Right ventricle myocardium superior (tissue), 1 donor: ENCODE measurements at regions not wholly inside any gene's neighbourhood (a gene's known extent, or its start where the extent isn't known, plus 50 kb on each side); places are given as distances from the start of the nearest gene placed in this dataset.
"Not testable (repeated sequence)": the region's sequence is repeated elsewhere in the genome, so short reads cannot be mapped to it uniquely, and the experiment has no call there.

Source experiments
- ATAC-seq: fragments of 200-7000 bp; cut with Tn5 transposase; one replicate; pipeline ENCODE4 v1.9.1; 2020; ENCODE audit warnings: mild to moderate bottlenecking; ENCODE audit not compliant: poor library complexity
- DNase-seq: peaks from one replicate; pipeline ENCODE4 v3.0.0-alpha.2; 2020
- intact Hi-C: fragments of 100-400 bp; cut with DNase I; formaldehyde crosslinking; loops from one replicate; pipeline ENCODE4 v1.11.2; 2022
- donor health status: DM: no; HTN: yes; CAD: no; lungs with severe emphysema.

- ATAC-seq (no peak), DNase-seq (no peak)
- intact Hi-C loops, result no loop called here
These were observed 303.5 kb upstream of the ST8SIA4 start for GRCh38 chr5:101206534-101206933.

DNA sequence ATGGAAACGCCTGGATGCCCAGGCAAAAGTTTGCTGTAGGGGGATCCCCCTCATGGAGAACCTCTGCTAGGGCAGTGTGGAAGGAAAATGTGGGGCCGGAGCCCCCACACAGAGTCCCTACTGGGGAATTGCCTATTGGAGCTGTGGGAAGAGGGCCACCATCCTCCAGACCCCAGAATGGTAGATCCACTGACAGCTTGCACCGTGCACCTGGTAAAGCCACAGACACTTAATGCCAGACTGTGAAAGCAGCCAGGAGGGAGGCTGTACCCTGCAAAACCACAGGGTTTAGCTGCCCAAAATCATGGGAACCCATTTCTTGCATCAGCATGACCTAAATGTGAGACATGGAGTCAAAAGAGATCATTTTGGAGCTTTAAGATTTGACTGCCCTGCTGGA lies 302.0 kb upstream of the ST8SIA4 start:
- intact Hi-C loops, ATAC-seq, DNase-seq: not testable (repeated sequence)

DNA sequence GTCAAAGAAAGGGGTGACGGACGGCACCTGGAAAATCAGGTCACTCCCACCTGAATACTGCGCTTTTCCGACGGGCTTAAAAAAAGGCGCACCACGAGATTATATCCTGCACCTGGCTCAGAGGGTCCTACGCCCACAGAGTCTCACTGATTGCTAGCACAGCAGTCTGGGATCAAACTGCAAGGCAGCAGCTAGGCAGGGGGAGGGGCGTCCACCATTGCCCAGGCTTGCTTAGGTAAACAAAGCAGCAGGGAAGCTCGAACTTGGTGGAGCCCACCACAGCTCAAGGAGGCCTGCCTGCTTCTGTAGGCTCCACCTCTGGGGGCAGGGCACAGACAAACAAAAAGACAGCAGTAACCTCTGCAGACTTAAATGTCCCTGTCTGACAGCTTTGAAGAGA lies 277.3 kb upstream of the ST8SIA4 start:
- DNase-seq, ATAC-seq, intact Hi-C loops: not testable (repeated sequence)

DNA sequence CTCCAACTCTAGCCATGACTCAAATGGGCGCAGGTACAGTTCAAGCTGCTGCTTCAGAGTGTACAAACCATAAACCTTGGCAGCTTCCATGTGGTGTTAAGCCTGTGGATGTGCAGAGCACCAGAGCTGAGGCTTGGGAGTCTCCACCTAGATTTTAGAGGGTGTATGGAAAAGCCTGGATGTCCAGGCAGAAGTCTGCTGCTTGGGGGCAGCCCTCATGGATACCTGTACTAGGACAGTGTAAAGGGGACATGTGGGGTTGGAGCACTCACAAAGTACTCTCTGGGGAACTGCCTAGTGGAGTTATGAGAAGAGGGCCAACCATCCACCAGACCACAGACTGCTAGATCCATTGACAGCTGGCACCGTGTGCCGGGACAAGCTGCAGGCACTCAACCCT lies 273.5 kb upstream of the ST8SIA4 start:
- DNase-seq, result no peak
- no peak for ATAC-seq
- intact Hi-C loops, result no loop called here

DNA sequence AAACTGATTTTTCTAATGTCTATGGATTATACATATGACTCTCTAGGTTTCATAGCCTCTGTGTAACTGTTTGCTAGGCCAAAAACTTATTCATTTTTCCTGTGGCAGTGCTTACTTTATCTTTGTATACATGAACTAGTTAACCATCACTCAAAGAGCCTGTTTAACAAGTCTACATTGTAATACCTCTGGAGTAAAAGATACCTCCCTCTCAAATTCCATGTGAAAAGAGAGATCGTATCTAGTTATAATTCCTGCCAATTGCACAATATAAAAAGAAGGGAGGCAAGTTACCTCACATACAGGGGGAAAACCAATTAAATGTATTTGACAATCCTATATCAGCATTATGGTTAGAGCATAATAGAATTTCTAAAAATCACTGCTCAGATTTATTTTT lies 271.9 kb upstream of the ST8SIA4 start:
- intact Hi-C loops, result no loop called here
- DNase-seq (no peak), ATAC-seq (no peak)

- ATAC-seq, result no peak
These were observed 260.0 kb upstream of the ST8SIA4 start for GRCh38 chr5:101163088-101163487.

DNA sequence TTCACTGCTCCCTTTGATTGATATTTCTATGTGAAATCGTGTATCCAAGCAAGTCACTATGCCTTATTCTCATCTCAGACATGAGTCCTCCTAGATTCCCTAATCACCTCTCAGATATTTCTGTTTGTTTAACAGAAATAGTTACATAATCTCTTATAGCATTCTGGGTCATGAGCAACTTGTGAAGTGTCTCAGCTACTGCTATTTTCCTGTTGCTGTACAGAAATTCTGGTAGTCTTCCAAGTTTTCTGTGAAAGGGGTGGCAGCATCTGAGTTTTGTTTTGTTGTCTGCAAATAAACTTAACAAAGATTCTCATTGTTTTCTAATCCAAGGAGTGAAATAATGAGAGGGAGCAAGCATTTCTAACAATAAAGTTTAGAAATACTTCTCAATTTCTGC lies 256.9 kb upstream of the ST8SIA4 start:
- intact Hi-C loops, result no loop called here
- ATAC-seq (no peak), DNase-seq (no peak)

More at GRCh38 chr5:101163088-101163487, 260.0 kb upstream of the ST8SIA4 start:
- intact Hi-C loops, result no loop called here
- DNase-seq, result no peak

DNA sequence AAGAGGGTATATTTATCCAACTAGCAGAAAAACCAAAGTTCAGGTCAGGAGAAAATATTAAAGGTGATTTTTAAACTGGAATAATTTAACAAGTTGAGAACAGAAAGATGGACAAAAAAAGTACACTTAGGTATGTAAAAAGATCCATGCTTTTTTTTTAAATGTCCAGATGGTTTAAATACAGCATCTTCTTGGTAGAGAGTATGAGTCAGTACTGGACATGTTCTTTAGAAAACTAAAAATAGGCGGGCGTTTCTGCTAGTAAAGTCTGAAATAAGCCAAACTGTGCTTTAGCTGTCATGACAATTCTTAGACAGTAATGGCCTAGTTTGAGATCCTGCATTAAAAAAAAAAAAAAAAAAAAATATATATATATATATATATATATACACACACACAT lies 255.9 kb upstream of the ST8SIA4 start:
- ATAC-seq, result no peak
- intact Hi-C loops, result no loop called here
- DNase-seq, result no peak

DNA sequence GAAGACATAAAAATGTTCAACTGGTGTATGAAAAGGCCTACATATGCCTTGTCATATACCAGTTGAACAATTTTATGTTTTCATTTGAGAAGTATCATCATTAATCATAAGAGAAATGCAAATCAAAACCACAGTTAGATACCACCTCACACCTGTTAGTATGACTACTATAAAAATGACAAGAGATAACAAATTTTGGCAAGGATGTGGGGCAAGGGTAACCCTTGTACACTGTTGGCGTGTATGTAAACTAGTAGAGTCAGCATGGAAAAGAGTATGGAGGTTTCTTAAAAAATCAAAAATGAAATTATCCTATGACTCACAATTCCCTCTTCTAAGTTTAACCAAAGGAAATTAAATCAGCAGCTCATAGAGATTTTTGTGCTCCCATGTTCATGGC lies 250.4 kb upstream of the ST8SIA4 start:
- ATAC-seq (no peak), DNase-seq (no peak)
- intact Hi-C loops, result no loop called here

- intact Hi-C loops, result no loop called here
- no peak for ATAC-seq
- DNase-seq, result no peak
These were observed 240.4 kb upstream of the ST8SIA4 start for GRCh38 chr5:101143526-101143925.

DNA sequence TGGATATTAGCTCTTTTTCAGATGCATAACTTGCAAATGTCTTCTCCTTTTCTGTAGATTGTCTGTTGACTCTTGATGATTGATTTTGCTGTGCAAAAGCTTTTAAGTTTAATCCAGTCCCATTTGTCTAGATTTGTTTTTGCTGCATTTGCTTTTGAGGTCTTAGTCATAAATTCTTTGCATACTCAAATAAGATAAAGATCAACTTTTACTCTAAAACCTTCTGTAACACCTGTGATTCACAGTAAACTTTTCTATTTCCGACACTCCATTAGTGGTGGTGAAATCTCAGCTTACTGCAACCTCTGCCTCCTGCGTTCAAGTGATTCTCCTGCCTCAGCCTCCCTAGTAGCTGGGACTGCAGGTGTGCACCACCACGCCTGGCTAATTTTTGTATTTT lies 239.0 kb upstream of the ST8SIA4 start:
- intact Hi-C loops, result no loop called here
- DNase-seq, result no peak
- ATAC-seq, result no peak

DNA sequence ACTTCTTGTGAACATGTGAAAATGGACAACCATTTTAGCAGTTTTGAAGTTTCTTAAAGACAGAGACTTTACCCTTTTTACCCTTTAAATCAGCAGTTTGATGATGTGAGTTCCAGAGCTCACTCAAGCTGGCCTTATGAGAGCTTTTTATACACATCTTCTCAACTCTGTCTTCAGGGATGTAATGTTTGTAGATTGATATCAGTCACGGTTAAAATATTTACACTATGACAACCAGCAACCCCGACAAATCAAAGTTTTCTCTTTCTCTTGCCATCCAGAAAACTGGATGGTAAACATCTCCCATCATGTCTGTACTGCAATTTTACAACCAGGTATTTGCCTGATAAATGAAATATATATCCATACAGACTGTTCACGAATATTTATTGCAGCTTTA lies 233.4 kb upstream of the ST8SIA4 start:
- no peak for DNase-seq
- intact Hi-C loops, result no loop called here
- no peak for ATAC-seq

DNA sequence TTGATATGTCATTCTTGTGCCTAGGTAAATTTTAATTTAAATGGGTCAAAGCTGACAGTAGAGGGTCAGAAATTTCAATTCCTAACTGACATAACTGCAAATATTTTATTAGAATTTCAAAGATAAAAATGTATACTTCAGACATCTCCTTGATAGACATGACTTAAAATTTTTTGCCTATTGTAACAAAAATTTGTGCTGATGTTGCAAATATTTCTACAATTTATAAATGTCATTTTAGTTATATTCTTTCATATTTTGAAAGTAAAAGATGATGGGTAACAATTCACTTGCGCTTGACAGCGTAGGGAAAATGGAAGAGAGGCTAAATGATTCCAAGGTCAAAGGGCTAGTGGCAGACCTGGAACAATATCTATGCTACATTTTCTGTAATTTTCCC lies 220.3 kb upstream of the ST8SIA4 start:
- ATAC-seq (no peak), DNase-seq (no peak)
- intact Hi-C loops, result no loop called here

GRCh38 chr5:101112645-101113044 lies 209.6 kb upstream of the ST8SIA4 start:
- DNase-seq (no peak), ATAC-seq (no peak)
- intact Hi-C loops, result no loop called here

GRCh38 chr5:101103874-101104273 lies 200.8 kb upstream of the ST8SIA4 start:
- DNase-seq, result no peak
- no peak for ATAC-seq
- intact Hi-C loops, result no loop called here

DNA sequence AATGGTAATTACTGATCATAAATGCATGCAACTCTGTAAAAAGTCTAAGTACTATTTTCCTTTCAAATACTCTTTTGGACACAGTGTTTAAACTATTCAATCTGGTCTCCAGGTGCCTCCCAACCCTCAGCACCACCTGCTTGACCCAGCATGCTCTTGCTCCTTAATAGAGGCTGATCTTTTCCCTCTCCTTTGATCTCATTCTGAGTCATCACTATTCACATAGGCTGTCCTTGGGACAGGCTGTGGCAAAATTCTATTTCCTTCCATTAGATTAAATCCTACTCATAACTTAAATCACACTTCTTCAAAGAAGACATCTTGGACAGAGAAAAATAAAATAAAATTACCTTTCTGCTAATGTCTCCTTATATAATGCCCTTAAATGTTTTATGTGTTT lies 199.4 kb upstream of the ST8SIA4 start:
- intact Hi-C loops, result no loop called here
- DNase-seq, result no peak
- no peak for ATAC-seq

DNA sequence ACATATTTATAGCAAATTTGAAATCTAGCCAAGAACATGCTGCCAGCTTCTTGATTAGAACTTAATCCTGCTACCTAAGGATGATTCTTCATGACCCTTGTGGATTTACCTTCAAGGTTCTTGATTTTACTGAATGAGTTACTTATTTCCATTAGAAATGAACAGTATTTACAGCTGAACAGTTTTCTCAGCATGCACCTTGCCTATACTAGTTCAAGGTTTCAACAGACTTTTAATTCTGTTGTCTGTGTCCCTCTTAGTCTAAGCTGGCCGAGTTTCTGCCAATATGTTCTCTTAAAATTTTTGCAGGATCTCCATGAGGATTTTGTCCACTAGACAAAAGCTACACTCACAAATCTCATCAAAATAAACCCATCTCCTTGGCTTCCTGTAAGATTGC lies 188.8 kb upstream of the ST8SIA4 start:
- DNase-seq (no peak), ATAC-seq (no peak)
- intact Hi-C loops, result no loop called here

GRCh38 chr5:101084353-101084752 lies 181.3 kb upstream of the ST8SIA4 start:
- intact Hi-C loops, result no loop called here
- no peak for ATAC-seq
- no peak for DNase-seq

GRCh38 chr5:101080462-101081240 lies 177.6 kb upstream of the ST8SIA4 start:
- intact Hi-C loops, result no loop called here
- ATAC-seq (no peak), DNase-seq (no peak)

DNA sequence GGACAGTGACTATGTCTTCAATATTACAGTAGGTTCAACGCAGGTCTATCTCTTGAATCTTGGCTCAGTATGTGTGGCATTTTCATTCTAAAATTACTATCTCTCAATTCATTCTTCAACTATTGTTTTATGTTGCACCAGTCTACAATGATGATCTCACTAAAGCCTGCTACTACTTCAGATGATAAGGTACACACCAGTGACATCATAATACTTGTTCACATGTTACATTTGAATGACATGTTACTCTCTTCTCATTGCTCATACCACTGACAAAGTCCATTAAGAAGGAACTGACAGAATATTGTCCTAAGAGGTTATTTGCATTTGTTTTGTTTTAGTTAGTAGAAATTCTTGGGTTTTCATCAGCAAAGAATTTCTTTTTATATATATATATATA lies 165.2 kb upstream of the ST8SIA4 start:
- intact Hi-C loops, result no loop called here
- no peak for ATAC-seq
- DNase-seq, result no peak

- intact Hi-C loops, result no loop called here
- ATAC-seq (no peak), DNase-seq (no peak)
These were observed 164.3 kb upstream of the ST8SIA4 start for GRCh38 chr5:101067429-101067828.
